Mesothelial cell of epicardium (in vitro differentiated cells): ENCODE measurements at regions not wholly inside any gene's neighbourhood (a gene's known extent, or its start where the extent isn't known, plus 50 kb on each side); places are given as distances from the start of the nearest gene placed in this dataset.

Experiments used
- DNase-seq, 2 experiments: peaks; one replicate each; pipeline ENCODE4 v3.0.0; 2021; ENCODE audit warnings: low spot score in 2 of 2; ENCODE audit not compliant: unreplicated experiment in 2 of 2
- H3K27ac Mint-ChIP-seq: 2 replicates; pipeline ENCODE4 v1.8.0; 2021; ENCODE audit warnings: mixed read lengths
- H3K27me3 Mint-ChIP-seq: 2 replicates; pipeline ENCODE4 v1.8.0; 2021; ENCODE audit warnings: low read depth, mixed read lengths
- H3K36me3 Mint-ChIP-seq: 2 replicates; pipeline ENCODE4 v1.8.0; 2021; ENCODE audit warnings: mixed read lengths
- H3K4me1 Mint-ChIP-seq: 2 replicates; pipeline ENCODE4 v1.8.0; 2021; ENCODE audit warnings: mixed read lengths
- H3K4me3 Mint-ChIP-seq: 2 replicates; pipeline ENCODE4 v1.8.0; 2021; ENCODE audit warnings: mild to moderate bottlenecking, moderate library complexity, mixed read lengths
- H3K9me3 Mint-ChIP-seq: 2 replicates; pipeline ENCODE4 v1.8.0; 2021; ENCODE audit warnings: mixed read lengths
- CTCF ChIP-seq: fragments of 200-600 bp; sonication (generic); IDR thresholded peaks from one replicate; pipeline ENCODE4 v1.5.0; 2021; ENCODE audit warnings: antibody characterized with exemption; ENCODE audit not compliant: unreplicated experiment

- H3K27me3 Mint-ChIP-seq = no peaks in the 10 kb centered on the region
- TF ChIP-seq CTCF = no peak
Measured at GRCh38 chr1:219772265-219773036, 155.9 kb downstream of the SLC30A10 start.

GRCh38 chr1:219771080-219771479, 157.3 kb downstream of the SLC30A10 start:
- Mint-ChIP-seq H3K4me1 (no peaks in the 10 kb centered on the region), H3K4me3 (no peak overlapping the region), H3K36me3 (no peaks in the 10 kb centered on the region), H3K9me3 (peaks cover 44% of the 10 kb centered on the region), H3K27ac (no peak overlapping the region), H3K27me3 (no peaks in the 10 kb centered on the region)
- no peak for DNase-seq
- TF ChIP-seq CTCF = no peak

More at GRCh38 chr1:219772265-219773036, 155.9 kb downstream of the SLC30A10 start:
- H3K9me3 Mint-ChIP-seq = peaks cover 31% of the 10 kb centered on the region
- no peaks in the 10 kb centered on the region for H3K4me1 Mint-ChIP-seq
- no peak overlapping the region for H3K27ac Mint-ChIP-seq
- H3K4me3 Mint-ChIP-seq = no peak overlapping the region
- DNase-seq = no peak
- no peaks in the 10 kb centered on the region for H3K36me3 Mint-ChIP-seq

GRCh38 chr1:219763321-219763720, 150.4 kb upstream of the ZC3H11B start:
- TF ChIP-seq CTCF = no peak
- Mint-ChIP-seq H3K9me3 (peaks cover 27% of the 10 kb centered on the region), H3K36me3 (no peaks in the 10 kb centered on the region), H3K4me1 (peaks cover 13% of the 10 kb centered on the region), H3K27ac (no peak overlapping the region), H3K4me3 (no peak overlapping the region), H3K27me3 (no peaks in the 10 kb centered on the region)
- no peak for DNase-seq

- no peak overlapping the region for H3K27ac Mint-ChIP-seq
Measured at GRCh38 chr1:219761208-219761860, 148.4 kb upstream of the ZC3H11B start.

GRCh38 chr1:219759095-219759494, 146.2 kb upstream of the ZC3H11B start:
- Mint-ChIP-seq H3K4me3 (no peak overlapping the region), H3K9me3 (no peaks in the 10 kb centered on the region)
- DNase-seq = no peak

More at GRCh38 chr1:219761208-219761860, 148.4 kb upstream of the ZC3H11B start:
- Mint-ChIP-seq H3K4me1 (peaks cover 32% of the 10 kb centered on the region), H3K27me3 (no peaks in the 10 kb centered on the region), H3K4me3 (no peak overlapping the region), H3K9me3 (peaks cover 10% of the 10 kb centered on the region), H3K36me3 (no peaks in the 10 kb centered on the region)
- no peak for DNase-seq
- no peak for TF ChIP-seq CTCF

More at GRCh38 chr1:219759095-219759494, 146.2 kb upstream of the ZC3H11B start:
- H3K27me3 Mint-ChIP-seq = no peaks in the 10 kb centered on the region
- H3K4me1 Mint-ChIP-seq = peaks cover 32% of the 10 kb centered on the region
- no peaks in the 10 kb centered on the region for H3K36me3 Mint-ChIP-seq
- TF ChIP-seq CTCF = no peak
- peak overlapping the region; percentile 67 for H3K27ac Mint-ChIP-seq
